Middle frontal gyrus (tissue), 1 donor: ENCODE measurements at regions not wholly inside any gene's neighbourhood (a gene's known extent, or its start where the extent isn't known, plus 50 kb on each side); places are given as distances from the start of the nearest gene placed in this dataset.

ENCODE experiments used
- DNase-seq: peaks from one replicate; pipeline ENCODE4 v3.0.0-alpha.2; 2015; ENCODE audit warnings: low spot score; ENCODE audit errors: extremely low spot score

DNA sequence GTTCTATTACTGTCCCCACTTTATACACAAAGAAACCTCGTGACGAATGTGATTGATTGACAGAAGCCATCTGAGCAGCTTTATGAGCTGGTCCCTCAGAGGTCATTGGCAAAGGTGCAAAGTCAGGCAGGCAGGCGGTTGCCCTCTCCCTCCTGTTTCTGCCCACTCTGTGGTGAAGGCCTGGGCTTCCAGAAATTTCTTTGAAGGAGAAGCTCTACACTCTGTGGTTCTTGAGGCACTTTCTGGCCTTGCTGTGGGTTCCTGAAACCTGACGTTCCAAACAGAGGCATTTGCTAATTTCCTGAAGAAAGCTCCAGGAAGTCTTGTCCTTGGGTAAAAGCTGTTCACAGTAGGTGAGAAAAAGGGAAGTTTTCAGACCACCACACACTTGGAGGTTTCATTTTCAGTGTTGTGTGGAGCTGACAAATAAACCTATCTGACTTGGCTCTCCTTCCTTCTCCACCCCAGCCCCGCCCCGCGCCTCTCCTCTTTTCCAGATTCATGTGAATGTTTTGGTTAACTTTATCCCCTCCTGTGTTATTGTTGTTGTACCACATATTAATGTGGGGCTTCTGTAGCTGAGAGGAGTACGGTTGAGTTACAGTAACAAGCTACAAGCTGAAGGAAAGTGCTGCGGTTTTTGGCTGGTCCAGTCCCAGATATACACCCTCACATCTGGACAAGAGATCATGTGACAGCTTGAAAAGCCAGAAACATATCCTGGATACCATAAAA is 274.1 kb downstream of the CLIC5 start:
- no peak for DNase-seq

DNA sequence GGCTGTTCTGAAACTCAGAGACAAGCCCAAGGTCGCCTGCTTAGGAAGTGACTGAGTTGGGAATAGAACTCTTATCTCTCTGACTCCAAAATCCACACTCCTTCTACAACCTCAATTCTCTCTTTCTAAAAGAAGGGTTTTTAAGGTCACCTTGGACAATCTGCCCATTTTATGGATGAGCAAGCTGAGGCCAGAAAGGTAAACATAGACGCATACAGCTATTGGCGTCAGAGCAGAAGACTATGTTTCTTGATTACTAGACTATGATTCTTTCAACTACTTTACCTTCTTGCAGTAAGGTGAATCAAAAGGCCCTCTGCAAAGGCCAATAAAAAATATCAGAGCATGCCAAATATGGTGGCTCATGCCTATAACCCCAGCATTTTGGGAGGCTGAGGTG is 276.6 kb downstream of the CLIC5 start:
- DNase-seq: no peak

DNA sequence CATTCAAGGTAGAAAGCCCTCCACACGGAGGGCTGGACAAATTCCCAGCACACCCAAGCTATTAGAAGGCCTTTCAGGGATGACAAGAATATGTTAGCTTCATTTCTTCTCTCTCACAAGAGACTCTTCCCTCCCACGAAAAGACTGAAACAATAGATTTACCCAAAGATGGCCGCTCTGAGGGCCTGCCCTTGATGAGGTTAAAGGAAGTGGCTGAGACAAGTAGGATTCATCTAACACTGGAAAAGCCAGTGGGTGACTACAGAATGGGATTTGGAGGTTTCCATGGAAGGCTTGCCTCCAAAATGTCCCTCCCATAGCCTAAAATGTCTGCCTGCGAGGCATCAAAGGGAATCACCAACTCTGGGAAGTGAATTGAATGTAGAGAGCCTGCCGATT is 277.6 kb downstream of the CLIC5 start:
- DNase-seq: no peak

DNA sequence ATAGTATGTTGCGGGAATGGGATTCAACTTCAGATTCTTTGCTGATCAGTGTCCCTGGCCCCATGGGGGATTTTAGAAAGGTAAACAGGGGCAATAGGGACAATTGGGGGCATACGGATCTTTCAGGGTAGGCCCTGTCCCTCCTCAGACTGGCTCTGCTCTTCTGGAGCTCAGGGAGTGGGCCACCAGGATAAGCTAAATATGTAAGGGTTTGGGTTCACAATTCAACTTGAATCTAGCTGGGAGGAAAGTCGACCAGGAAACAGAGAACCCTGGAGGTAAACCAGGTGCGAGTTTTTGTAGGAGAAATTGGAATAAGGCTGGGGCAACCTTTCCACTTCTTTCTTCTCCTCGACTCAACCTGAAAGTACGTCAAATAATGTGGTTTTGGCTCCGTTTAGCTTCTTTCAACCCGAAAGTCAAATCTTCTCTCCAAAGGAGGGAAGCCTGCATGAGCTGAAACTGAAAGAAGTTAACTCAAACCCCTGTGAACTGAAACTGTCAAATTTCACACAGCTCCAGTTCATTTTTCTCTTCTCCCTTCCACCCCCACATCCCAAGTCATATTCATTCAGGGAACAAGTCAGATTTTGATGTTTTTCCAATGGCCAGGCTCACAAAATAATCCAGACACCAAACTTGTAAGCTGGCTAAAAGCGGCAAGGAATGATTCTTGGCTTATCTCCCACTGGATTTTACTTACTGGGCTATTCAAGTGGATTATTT is 278.2 kb downstream of the CLIC5 start:
- no peak for DNase-seq

DNA sequence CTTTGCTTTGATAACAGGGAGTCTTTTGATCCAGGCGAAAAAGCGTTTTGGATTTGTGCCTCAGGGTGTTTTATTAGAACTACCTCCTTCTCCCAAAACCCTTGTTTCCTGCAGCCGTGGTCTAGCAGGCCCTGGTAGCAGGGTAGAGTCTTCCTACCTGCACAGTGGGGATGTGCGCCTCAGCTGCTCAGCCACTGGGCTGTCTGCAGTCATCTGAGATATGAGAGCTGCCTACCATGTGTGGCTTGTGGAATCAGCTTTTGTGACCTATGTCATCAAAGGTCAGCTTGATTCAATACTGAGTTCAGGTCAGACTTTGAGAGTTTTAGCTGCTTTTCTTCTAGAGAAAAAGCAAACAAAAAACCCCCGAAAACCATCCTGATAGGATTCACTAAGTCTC is 279.5 kb downstream of the CLIC5 start:
- no peak for DNase-seq

DNA sequence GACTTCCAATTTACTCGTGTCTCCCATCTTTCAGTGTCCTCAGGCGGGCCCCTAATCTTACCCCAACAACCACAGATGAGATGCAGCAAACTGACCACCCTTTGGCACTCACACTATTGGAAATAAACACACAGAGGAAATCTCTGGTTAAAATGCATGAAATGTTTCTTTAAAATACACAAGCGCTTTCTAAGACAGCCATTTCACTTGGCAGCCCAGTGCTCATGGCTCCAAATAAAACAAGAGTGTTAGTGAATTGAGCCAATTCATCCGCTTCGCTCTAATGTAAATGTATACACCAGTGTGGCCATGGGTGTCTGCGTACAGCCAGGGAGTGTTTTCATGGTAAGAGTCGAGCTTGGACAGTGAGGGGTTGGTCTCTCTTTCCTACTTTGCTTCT is 282.9 kb downstream of the CLIC5 start:
- no peak for DNase-seq

DNA sequence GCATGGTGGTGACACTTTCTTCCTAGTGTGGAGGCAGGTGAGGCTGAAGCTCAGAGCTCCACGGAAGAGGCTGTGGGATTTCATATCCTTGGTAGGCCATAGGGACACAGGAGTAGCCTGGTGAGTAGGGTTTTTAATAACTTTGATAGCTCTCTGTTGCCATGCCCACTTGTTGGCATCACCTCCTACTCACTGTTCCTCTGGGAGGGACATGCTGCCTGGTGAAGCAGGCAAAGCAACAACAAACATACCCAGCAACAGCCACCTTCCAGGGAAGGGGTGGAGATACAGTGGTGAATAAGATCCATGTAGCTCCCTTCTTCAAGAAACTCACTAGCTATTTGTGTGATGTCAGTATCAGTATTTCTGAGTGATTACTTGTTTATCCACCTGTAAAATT is 285.4 kb downstream of the CLIC5 start:
- no peak for DNase-seq

DNA sequence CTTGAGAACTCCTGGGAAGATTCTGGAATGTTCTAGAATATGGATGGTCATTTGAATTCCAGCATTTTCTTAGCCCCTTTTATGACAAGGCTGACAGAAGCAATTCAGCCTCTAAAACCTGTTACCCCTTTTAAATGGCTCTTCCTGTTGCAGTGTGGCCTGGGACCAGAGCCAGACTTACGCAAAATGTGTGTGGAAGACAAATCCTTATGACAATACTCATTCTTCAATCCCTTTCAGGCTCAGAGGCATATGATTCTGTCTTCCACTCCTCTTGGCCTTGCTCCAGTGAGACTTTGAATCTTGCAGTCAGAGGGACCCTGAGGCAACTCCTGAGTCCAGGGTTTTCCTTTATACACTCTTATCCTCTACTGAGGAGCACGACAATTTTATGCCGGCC is 287.0 kb downstream of the CLIC5 start:
- DNase-seq: no peak

DNA sequence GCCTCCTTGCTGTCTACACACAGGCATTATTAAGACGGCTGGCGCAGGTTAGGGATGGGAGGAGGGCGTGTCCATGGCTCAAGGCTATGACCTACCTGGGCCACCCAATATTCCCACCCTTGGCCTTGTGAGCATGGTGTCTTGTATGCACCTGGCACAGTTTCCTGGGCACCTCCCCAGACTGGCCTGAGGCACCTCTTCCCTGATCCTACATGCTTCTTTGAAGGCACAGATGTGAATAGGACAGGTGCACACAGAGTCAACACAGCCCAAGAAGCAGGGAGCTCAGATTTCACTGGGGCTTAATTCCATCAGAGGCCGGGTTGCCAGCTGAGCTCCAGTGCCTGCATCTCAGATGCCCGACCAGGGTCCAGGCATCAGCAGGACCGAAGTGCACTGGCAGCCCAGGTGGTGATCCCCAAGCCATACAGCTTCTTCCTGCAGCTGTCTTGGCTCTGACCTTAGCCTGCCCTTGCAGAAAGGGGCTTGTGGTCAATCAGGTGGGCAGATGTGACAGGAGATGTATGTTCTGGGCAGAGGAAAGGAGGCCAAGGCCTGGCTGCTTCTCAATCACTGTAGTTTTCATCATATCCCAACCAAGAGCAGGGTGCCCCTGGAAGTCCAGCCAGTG is 287.7 kb downstream of the CLIC5 start:
- no peak for DNase-seq

DNA sequence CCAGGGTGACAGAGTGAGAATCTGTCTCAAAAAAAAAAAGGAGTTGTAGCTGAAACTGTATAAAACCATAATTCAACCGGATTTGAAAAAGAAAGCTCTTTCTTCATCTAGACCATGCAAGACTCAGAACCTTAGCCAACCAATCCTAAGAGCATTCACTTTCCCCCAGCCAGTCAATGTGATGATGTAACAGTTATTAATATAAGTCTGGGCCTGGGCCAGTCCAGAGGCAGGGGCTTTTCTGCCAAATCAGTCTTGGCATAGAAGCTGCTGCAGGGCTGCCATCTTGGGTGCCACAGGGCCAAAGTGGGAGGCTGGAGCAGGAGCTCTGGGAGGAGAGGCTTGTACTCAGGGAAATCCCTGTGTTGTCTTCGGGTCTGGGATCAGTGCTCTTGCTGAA is 288.4 kb downstream of the CLIC5 start:
- DNase-seq: no peak

DNA sequence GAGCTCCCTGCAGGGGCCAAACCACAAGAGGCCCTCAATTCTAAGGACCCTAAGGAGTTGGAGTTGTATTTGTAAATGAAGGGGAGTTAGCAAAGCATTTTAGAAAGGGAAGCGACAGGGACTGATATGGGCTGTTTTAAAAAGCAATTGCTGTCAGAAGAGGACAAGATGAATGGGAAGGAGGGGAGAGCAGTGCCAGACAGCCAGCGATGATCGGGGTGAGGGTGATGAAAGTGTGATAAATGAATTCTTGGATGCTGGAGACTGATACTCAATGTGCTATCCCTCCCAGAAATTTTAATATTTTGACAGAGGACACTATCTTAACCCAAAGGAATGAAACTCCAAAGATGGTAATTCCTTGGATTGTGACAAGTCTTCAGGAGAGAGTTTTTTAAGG is 289.2 kb downstream of the CLIC5 start:
- no peak for DNase-seq

DNA sequence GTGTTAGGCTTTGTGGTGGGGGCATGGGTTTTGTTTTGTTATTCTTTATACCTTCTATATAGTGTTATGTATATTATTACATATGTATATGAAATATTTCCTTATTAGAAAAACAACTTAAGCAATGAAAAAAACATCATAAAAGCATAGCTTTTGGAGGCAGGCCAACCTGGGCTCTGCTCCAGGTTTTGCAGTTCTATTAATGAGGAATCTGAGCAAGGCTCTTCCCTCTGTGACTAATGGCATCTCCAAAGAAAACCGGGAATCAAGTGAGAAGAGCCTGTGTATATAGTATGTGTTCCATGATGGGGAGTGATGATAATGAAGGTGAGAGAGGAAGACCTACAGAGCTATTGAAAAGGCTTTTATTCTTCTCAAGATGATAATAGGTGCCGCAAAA is 291.1 kb downstream of the CLIC5 start:
- no peak for DNase-seq

DNA sequence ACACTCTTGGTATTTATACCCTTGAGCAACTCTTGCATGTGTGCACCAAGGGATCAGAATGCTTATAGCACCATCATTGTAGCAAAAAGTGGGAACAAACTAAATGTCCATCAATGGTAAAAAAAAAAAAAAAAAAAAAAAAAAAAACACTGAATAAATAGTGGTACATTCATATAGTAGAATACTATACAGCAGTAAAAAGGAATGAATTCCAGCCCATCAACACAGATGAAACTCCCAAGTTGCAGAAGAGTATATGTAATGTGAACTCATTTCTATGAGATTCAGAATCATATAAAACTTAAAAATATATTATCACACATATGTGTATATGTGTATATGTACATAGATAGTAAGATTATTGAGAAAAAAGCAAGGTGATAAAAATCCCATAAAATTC is 291.6 kb downstream of the CLIC5 start:
- DNase-seq: no peak

DNA sequence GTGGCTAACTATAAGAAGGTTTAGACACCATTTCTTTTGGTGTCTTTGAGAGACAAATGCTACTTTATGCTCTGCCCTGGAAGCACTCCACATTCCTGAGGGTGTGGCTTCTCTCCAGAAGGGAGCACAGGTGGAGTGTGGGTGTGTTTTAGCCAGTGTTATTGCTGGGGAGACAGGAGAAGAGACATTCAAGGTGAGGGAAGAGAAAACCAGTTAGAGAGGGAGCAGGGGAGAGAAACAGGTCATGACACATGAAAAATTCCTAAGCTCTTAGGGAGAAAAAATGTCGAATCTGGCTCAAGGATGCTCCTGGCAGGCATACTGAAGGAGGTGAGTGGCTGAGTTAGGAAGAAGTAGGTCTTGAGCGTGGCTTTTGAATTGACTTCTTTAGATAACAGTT is 292.8 kb downstream of the CLIC5 start:
- no peak for DNase-seq

DNA sequence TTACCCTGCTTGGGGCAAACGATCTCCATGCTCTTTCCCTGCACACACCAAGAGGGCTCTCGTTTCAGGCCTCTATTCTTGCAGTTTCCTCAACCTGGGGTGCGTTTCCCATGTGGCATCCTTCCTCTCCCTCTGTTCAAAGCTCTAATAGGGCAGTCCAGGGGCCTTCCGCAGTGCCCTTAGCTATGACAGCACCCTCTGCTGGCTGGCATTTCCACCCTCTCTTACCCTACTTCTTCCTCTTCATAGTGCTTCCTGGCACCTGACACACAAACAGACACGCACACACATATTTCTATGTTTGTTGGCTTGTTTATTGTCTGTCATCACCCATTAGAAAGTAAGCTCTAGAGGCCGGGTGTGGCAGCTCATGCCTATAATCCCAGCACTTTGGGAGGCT is 294.0 kb downstream of the CLIC5 start:
- no peak for DNase-seq

DNA sequence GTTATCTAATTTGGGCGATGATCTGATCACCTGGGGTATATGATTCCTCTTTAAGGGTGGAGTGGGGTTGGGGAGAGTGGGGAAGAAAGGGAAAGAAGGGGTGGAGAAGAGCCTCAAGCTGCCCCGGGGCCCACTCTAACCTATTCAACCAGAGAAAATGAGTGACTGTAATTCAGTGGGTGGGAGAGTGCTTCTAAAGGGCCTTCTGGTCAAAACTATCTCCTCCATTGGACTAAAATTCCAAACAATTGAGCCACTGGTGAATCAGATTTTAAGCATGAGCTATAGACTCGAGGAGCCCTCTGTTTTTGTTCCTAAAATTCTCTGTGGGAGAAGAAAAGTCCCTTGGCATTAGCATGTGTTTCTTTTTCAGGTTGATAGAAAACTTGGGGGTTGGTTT is 296.8 kb downstream of the CLIC5 start:
- no peak for DNase-seq

DNA sequence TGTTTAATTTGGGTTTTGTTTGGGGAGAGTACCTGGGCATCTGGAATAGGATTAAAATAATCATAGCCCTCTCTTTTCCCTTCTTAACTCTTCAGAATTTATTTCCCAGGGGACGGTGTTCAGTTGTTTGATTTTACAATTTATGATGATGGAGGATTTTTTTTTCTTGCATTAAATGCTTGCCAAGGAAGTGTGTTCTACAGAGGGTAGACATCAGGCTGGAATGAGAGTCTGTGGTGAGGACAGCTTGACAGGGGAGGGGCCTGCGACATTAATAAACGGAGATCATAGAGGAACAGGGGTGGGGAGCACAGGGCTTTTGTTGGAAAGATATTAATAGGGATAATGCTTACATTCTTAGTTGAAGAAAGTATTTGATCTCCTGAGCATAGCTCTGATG is 297.5 kb downstream of the CLIC5 start:
- no peak for DNase-seq

DNA sequence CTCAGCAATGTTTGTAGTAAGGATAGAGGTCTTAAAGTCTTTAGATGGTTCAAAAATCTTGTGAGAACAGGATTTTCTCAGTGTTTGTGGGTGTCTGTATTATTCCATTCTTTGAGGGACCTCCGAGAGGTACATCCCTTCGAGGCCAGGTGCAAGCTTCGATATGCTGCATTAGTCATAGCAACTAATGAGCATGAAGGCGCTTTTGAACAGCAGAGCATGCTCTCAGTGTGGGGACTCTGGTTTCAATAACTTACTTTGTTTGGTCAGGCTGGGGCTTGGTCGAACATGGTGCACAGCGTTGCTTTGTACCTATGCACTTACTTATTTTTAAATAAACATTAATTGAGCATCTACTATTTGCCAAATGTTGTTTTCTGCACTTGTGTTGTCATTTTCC is 297.9 kb downstream of the CLIC5 start:
- DNase-seq: no peak

DNA sequence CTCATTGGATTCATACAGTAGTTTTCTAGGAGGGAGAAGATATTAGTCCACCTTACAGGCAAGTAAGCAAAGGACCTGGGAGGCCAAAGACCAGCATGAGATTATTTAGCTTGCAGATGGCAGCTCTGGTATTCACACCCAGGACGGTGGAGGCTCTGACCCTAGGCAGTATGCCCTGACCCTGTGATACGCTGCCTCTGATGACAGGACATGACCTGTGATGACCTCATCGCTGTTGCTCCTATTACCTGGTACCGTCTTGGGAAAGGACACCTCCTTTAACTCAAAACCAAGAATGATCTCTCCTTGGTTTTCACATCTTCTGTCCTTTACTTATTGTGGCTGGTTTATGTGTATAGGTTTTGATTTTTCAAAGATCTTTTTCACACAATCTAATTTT is 298.6 kb downstream of the CLIC5 start:
- DNase-seq: no peak

DNA sequence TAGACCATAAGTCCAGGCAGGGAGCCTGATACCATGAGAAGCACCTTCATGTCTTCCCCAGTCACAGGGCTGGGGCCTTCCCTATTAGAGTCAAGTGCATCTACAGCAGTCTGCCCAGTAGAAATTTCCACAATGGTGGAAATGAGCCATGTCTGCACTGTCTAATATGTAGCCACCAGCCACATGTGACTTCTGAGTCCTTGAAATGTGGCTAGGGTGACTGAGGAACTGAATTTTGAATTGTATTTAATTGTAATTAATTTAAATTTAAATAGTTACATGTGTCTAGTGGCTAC is 300.2 kb downstream of the CLIC5 start:
- no peak for DNase-seq

DNA sequence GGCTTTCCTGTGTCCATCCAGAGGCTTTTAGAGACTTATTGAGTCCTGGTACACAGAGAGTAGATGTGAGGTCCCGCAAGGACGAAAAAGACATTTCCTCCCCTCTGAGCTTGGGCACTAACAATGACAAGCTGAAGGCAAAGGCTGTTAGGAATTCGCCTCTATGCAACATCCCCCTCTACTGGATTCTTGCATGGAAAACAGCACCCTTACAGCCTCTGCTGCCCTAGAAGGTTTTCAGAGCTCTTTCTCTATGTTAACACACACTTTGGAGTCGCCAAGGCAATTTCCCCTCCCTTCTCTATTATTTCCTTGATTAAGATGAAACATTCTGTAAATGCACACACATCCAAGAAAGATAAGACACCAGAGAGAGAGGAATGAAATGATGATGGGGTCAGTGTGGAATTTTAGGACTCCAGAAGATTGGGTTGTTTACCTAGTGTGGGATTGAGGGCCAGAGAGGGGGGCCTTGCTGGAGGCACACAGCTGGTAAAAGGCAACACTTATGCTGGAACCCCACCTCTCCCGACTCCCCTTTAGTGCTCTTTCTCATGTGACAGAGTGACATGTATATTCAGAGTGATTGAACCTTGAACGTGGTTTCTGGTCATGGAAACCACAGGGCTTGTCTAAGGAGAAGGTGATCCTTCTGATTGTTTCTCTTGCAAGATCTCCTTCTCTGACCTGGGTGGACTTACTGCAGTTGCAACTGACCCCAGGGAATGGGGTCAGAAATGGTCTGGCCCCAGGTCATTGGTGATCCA is 300.7 kb downstream of the CLIC5 start:
- peak; percentile 70 for DNase-seq

DNA sequence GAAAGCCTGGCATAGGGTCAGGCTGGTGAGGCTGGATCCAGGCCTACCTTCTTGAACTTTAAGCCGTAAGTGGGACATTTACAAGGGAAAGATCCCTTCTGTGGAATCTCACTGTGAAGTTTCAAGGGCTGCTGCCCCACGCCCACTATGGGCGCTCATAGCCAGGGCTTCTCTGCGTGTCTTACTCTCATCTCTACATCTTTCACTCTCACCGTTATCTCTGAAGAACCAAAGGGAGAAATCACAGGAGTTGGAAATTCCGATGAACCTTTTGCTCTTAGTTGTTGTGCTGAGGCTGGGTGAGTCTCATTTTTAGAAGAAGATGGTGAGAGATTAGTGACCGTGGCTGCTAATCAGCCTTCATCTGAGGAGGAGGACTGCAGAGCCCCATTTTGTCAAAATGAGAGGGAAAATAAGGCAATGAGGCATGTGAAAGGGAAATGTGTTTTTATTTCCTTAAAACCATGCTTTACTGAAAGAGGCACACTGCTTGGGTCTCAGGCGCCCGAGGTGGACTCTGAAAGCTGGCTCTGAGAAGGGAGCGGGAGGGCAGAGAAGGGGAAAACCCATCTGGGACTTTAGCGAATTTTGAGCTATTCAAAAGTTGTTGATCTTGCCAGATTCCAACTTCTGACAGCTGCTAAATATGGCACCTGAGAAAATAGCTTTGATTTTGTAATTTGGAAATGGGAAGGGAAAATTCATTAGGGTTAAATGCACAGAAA is 301.5 kb downstream of the CLIC5 start:
- no peak for DNase-seq
